HG02759 (cell line): ENCODE measurements at regions not wholly inside any gene's neighbourhood (a gene's known extent, or its start where the extent isn't known, plus 50 kb on each side); places are given as distances from the start of the nearest gene placed in this dataset.

ENCODE experiments used
- ATAC-seq: cut with Tn5 transposase; IDR thresholded peaks from one replicate; pipeline ENCODE4 v1.9.1; 2021; ENCODE audit warnings: mild to moderate bottlenecking, moderate library complexity; ENCODE audit not compliant: unreplicated experiment

DNA sequence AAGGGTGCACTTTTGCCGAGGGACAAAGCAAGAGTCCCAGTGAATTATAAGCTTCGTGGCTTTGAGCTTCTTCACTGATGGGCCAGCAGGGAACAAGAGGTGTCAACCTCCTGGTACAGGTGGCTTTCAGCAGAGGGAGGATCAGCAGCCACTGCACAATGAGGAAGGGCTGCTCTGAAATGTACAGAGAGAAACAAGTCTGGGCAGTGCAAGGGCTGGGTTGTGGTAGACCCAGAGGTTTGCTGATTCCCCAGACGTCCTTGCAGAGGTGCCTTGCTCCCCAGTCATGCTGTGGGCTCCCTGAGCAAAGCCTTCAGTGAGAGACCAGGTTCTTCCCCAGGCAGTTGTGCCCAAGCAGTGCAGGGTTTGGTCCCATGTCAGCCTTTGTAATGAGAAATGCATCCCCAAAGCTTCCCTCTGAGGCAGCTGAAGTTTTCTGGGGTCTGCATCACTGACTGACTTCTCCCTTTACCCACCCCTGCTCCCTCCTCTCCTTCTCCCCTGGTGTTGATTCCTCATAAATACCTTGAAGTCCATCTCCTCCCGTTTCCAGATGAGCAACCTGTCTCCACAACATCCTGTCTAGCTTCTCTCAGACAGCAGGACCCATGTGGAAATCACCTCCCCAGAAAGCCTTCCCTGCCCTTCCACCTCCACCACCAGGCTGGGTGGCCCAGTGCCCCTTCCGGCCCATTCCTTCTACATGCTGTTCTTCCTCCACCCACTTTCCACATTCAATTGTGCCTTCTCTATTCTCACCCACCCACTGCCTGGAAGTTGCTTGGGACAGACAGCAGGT lies 599.6 kb upstream of the ADAMTS16 start:
- ATAC-seq: no peak

DNA sequence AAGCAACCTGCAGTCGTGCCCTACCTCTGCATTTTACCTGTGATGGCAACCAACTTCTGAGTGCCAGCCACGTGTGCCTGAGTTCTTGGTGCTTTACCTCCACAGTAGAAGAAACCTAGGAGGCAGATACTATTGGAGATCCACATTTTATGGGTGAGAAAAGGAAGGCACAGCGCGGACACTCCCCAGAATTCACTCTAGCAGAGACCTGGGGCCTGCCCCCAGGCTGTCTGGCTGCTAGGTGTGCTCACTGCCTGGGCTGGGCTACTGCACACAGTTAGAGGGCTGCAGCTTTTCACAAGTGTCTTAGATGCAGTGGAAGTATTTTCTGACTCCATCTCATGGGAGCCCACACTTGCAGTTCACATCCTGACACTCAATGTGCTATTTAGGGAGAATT lies 598.8 kb upstream of the ADAMTS16 start:
- no peak for ATAC-seq

DNA sequence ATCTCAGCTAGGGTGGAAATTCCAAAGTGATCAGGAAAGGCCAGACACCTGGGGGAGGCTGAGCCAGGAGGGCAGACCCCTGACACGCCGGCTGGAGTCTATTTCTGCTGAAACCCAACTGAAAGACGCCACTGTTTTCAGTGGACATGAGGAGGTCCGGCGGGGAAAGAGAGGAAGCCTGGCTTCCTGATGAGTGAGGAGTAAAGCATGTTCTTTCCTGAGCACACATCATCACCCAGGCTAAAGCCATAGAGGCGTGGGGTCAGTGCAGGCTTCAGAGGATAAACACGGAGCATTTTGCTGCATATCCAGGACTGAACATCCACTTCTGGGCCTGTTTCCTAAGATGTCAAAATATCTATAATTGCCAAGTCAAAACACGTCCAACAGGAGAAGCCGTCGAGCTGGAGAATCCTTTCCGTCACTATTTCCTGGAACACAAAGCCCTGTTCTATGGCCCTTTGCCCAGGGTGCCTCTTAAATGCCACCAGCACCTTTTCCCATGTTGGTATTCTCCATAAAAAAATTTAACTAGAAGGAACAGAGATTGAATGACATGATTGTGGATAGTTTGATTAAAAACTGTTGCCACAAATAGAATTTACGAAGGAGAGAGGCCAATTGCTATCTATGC lies 597.9 kb upstream of the ADAMTS16 start:
- ATAC-seq: no peak

DNA sequence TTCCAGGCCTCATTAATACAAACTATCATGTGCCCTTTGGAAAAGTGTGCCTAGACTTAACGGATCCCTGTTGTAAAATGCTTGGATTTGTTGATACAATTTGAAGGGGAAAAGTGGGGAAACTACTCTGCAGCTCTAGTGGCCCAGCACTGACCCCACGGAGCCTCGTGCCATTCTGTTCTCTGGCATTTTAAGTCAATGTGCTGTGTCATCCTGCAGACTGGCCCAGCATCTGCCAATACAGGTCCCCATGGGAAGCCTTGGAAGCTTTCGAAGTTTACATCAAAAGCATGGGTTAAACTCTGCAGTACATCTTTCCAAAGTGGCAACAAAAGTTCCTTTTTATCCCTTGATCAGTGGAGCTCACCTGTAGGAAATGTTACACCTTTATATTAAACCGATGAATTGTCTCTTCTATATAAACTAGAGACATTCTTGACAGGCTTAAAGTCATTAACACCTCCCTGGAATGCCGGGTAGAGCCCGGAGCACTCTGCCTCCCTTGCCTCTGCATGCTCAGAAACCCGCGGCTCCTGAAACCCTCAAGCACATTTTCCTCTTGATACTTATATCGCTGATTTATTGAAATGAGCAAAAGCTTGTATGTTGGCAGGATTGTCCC lies 596.0 kb upstream of the ADAMTS16 start:
- ATAC-seq: no peak

DNA sequence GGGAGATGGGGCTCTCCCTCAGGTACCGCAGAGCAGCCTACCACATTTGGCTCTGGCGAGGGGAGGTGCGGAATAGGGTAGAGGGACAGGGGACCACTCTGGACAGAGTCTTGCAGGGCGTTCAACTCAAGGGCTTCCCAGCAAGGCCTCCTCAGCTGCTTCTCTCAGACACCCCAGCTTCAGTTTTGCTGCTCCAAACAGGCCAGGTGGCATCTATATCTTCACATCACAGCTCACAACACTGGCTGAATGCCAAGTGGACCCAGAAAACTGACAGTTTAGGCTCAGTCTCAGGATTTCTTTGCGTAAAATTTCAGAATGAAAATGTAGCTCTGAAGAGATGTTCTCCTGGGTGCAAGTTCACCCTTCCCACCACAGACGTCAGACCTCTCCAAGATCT lies 592.6 kb upstream of the ADAMTS16 start:
- no peak for ATAC-seq

DNA sequence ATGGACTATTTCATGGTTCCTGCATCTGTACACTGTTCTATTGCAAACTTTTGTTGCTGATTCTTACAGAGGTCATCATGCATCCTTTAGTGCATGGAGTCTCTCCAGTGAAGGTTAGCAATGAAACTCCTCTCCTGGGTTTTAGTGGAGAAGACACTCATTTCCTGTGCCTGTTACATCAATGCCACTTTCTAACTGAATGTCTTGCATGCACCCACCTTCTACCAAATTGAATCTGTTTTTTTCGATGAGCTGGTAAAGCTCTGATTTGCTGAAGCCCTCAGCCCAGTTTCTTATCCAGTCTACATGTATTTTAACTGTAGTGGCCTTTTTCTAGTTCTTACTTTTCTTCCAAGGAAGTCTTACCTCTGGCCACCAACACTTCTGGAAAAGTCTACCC lies 591.8 kb upstream of the ADAMTS16 start:
- ATAC-seq: no peak

DNA sequence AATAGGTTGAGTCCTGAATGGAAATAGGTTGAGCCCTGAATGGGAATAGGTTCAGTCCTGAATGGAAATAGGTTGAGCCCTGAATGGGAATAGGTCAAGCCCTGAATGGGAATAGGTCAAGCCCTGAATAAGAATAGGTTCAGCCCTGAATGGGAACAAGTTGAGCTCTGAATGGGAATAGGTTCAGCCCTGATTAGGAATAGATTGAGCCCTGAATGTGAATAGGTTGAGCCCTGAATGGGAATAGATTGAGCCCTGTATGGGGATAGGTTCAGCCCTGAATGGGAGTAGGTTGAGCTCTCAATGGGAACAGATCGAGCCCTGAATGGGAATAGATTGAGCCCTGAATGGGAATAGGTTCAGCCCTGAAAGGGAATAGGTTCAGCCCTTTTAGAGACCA lies 590.8 kb upstream of the ADAMTS16 start:
- no peak for ATAC-seq

DNA sequence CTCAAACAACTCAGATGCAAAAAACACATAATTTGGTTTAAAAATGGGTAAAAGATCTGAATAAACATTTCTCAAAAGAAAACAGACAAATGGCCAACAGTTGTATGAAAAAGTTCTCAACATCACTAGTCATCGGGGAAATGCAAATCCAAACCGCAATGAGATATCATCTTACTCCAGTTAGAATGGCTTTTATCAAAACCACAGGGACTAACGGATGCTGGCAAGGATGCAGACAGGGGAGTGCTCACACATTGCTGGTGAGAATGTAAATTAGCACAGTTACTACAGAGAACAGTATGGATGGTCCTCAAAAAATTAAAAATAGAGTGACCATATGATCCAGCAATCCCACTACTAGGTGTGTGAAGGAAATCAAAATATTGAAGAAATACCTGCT lies 589.1 kb upstream of the ADAMTS16 start:
- ATAC-seq: no peak

DNA sequence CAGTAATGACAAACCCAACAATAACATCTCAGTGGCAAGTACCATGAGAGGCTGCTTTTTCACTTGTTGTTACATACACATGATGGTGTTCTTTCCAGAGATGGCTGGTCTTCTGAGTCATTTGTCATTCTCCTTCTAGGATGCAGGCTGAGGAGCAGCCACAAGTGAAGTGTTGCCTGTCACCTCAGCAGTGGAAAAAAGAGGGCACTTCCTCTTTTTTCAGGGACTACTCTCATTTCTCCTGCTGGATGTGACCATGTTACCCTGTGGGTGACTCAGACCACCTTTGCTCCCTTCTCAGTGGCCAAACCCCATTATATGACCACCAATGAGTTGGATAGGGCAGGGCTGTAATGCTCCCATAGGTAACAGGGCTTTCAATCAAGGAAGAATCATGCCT lies 587.0 kb upstream of the ADAMTS16 start:
- ATAC-seq: no peak

DNA sequence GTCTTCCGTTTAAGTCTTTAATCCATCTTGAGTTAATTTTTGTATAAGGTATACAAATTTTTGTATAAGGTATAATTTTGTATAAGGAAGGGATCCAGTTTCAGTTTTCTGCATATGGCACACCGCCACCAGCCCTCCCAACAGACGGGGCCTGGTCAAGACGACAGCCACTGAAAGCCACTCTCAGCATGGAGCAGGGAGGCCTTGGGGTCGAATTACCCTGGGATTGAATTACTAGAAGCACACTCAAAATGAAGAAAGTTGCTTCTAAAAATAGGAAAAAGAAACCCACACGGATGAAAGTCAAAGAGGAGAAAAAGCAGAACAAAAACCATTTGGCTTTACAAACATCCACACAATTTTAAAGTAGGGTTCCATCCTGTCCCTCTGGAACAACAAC lies 586.2 kb upstream of the ADAMTS16 start:
- no peak for ATAC-seq

DNA sequence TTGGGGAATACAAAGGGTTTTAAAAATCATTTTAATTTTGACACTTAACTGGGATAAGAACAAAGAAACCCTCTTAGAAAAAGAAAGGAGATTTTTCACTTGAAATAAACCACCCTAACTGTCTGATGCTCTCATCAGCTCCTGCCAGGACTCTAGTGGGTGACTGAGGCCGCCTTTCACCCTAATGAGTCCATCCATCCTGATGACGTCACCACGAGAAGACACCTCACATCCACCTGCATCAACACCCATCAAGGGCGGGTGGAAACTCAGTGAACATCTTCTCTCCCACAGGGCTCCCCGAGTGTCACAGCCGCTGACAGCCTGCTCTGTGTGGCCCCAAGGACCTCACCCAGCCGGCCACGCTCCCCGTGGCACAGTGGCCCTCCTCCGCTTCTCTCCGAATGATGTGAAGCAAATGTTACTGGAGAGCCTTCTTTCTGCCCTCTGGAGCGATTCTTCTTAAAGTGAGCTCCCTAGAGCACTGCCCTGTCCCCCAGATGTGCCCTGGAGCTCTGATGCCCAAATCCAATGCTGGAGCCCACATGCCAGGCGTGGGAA lies 584.3 kb upstream of the ADAMTS16 start:
- no peak for ATAC-seq

DNA sequence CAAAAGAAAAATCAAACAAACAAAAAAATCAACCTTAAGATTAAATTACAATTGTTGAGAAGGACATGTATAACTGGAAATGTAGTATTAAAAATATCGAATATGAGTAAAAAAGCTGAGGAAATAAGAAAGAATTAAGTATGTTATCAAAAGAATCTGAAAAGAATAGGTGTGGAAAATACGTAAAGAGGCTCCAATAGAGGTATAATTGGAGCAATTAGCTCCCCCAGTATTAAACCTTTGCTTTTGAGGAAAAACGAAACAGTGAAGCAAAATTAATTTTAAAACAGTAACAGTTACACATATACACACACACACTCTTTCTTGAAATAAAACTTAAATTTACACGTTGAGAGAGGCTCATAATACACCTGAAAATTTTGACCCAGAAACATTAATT lies 578.7 kb upstream of the ADAMTS16 start:
- no peak for ATAC-seq

DNA sequence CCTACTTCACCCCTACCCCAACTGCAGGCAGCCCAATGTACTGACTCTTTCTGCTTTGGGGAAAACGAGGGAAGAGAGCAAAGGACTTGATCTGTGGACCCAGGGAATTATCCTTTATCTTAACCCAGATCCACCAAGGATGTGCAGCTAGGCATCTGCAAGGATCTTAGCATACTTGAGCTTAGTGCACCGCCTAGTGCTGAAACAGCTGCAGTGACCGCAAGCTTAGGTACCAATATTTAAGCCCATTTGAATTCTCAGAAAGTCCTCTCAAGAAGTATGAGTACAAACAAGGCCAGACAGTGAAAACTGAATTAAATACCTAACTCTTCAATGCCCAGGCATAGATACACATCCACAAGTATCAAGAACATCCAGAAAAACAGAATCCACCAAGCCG lies 576.7 kb upstream of the ADAMTS16 start:
- ATAC-seq: no peak

DNA sequence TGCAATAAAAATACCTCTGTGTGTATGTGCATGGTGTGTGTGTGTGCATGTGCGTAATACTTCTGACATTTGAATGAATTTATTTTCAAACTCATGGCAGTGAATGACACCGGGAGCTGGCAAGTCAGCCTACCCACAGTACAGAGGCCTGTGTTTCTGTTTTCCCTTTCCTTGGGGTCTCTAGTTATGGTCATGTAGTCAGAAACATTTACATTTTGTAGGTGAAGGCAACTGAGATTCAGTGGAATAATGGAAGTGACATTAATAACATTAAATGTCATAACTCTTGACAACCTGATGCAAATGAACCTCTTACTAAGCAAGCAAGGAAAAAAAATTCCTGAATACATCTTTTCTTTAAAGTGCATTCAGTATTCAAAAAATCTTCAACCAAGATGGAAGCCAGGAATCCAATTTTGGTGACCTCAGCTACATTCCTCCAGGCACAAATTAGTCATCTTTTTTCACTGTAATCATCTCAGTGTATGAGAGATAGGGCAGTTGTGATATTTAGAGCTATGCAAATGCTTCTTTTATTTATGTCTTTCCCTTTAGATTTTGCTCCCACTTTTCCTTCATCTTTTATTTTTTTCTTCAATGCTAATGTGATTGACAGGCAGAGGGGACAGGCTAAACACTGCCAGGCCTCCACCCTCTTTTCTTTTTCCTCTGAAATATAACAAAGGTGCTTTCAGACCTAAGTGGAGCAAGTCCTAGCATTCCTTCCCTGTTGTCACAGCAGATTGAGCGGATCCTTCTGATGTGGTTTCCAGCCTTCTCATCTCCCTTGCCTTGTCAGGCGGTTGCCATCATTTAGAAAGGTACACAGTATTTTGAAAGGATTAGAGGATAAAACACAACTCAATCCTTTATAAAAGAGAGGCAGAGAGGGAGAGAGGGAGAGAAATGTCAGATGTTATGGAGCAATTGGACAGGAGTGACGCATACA lies 569.8 kb upstream of the ADAMTS16 start:
- no peak for ATAC-seq

DNA sequence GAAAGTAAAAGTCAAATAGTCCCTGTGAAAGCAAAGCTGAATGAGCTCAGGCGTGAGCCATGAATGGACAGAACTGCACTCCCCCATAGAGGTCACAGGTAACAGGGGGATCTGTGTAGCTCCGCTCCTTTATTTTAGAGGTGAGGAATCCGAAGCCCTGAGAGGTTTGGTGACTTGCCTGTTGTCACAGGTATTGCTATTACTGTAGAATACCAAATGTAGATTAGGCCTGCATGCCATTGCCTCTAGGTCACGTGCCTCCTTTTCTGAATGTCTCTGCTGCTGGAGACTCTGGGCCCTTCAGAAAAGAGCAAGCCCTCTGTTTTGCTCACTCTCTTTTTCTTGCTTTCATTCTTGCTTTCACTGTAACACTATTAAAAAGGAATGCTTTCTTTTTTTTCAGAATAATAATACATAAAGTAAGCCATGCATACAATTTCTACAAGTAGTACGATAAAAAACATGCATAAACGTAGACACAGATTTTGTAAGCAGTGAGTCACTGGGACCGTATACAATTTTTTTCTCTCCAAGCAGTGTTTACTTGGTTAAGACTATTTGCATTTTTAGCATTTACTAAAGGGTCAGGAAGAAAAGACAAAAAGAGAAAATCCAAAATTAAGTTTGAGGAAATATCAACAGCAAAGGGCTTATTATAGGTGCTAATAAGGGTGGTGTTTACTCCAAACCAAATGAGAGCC lies 568.7 kb upstream of the ADAMTS16 start:
- ATAC-seq: no peak

DNA sequence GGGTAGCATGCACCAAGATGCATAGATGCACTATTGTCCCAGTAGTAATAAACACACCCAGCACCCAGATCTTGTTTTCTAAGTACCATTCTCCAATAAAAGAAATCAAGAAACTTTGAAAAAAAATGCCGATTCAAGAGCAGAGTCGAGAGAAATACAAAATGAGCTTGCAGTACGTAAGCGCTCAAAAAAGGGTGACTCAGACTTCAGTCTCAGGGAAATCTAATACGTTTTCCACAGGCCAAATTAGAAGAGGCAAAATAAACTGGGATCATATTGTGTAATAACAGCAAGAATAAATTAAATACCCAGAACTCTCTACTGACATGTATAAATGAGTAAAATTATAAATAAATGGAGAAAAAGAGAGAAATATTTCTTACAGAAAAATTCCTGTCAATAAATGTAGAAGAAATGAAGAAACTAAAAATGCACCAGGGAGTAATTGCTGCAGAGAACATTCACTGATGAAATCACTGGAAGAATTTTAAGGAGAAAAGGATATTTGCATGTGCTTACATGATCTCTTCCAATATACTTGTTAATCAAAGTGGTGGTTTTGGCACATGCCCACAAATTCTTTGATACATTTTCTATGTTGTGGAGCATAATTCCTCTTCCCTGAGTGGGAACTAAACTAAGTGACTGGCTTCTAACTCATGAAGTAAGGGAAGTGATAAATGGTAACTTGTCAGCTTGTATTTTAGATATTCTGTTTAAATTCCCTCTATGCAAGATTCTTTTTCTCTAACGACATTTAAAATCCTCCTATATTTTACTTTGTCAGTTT lies 567.6 kb upstream of the ADAMTS16 start:
- ATAC-seq: no peak

DNA sequence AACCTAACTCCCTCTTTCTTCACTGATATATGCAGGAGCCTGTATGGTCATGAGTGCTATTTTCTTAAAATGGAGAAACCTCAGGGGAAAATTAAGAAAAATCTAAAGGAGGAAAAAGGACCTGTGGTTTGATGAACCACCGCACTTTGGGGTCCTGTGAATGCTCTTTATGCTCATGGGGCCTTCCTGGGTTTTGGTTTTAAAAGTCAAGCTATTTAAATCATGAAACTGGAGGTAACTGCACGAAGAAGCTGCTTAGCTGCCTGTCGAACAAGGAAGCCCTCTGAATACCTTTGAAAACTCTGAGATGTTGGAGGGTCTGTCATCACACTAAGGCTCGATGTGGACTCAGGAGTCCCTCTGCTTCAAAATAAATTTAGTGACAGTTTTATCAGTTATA lies 564.5 kb upstream of the ADAMTS16 start:
- no peak for ATAC-seq

DNA sequence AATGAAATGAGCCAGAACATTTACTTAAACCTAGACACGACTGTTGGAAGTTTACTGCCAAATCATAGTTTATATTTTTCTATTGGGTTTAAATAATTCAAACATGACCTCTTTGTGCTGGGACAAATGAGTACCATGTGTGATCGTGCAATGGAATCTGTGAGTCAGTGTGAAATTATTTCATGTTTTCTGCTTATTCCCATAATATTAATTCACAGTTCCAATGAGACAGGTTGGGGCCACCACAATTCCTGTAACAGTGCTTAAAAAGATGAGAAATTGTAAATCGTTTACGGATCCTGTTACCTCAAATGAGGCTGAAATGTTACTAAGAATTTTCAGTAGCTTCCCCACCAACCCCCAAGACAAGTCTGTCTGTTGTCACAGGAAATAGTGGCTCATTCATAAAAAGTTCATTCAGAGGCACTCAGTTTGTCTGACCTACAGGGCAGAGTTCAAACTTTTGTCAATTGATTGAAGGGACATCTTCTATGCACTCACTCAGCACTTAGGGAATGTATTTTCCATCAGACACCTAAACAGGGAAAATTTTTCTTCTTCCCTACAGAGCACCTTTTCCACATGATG lies 563.9 kb upstream of the ADAMTS16 start:
- ATAC-seq: no peak

DNA sequence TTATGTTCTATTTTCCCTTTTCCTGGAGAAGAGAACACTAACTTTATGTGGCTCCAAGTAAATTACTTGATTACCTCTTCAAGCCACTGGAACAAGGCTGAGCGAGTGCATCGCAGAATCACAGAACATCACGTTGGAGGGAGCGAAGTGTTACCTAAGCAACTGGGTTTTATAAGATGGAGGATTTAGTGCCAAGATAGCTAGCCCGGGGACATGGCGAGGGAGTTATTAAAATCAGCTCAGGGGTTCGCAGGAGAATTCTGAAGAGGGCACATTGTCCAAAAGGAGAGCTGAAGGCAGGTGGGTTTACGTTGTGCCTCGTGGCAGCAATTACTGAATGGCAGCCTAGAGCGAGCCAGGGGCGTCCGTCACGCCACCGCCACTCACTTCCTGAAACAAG lies 563.2 kb upstream of the ADAMTS16 start:
- no peak for ATAC-seq
